Umbilical cord (tissue), 1 donor: ENCODE measurements at regions not wholly inside any gene's neighbourhood (a gene's known extent, or its start where the extent isn't known, plus 50 kb on each side); places are given as distances from the start of the nearest gene placed in this dataset.
"Not testable (repeated sequence)": the region's sequence is repeated elsewhere in the genome, so short reads cannot be mapped to it uniquely, and the experiment has no call there.

ENCODE experiments used
- DNase-seq: peaks from one replicate; pipeline ENCODE4 v3.0.0-alpha.2; 2015; ENCODE audit warnings: low spot score

DNA sequence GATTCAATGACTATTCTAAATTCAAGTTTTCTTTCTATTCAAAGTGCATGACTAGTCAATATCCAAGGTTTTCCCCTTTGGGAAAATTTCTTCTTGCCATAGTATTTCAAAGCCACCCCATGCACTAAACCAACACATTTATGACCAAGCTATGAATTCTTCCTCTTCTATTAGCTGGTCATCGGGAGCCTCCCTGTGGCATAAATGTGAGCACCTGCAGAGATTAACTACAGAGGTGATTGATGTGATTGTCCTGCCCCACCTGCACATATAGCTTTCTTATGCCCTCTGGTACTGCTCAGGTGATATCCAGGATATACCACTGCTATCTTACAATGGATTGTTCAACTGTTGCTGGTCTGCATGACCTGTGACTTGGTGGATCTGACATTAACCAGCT, 694.9 kb downstream of the ZBBX start:
- DNase-seq, result no peak

- DNase-seq, result not testable (repeated sequence)
Observed at GRCh38 chr3:166684077-166684476, 696.0 kb downstream of the ZBBX start.

DNA sequence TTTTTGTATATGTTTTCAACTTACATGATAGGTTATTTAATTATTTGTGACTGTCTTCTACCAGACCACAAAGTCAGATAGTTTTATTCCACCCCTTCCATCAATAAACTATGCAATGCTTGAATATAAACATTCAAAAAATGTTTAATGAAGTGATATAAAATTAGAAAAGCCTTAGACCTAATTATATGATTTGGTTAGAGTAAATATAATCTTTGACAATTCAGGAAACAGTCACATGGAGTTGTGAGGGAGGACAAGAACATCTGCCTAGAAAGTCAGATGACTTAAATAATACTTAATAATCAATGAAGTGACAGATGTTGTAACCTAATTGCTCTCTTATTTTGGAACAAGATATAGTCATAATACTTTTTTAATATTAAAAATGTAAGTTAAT, 710.3 kb downstream of the ZBBX start:
- no peak for DNase-seq

- DNase-seq, result no peak
Observed at GRCh38 chr3:166663194-166663593, 716.9 kb downstream of the ZBBX start.

- no peak for DNase-seq
Observed at GRCh38 chr3:166661621-166662020, 718.5 kb downstream of the ZBBX start.

GRCh38 chr3:166660962-166661361, 719.1 kb downstream of the ZBBX start:
- no peak for DNase-seq

GRCh38 chr3:166637984-166638530, 742.0 kb downstream of the ZBBX start:
- DNase-seq, result no peak

DNA sequence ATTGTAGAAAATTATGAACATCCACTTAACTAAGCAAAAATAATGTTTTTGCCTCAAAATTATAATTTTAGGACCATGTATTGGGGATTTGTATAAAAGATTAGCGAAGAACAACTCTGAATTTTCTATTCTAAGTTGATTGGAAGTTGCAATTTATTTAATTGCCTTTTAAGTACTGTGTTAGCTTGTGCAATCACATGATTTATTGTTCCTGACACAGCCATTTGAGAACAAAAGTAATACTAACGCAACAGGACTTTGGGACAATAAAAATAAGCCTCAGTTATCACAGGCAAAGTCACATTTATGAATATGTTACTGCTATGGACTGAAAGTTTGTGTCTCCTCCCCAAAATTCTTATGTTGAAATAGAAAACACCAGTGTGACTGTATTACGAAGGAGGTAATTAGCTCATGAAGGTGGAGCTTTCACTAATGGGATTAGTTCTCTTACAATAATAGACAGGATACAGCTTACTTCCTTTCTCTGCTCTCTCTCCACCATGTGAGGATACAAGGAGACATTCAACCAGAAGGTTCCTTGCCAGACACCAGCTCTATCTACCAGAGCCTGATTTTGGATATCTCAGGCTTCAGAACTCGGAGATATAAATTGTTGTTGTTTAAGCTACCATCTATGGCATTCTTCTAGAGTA, 745.9 kb downstream of the ZBBX start:
- no peak for DNase-seq

- DNase-seq, result no peak
Observed at GRCh38 chr3:166630190-166630589, 749.9 kb downstream of the ZBBX start.

- DNase-seq, result no peak
Observed at GRCh38 chr3:166613365-166613764, 766.7 kb downstream of the ZBBX start.

DNA sequence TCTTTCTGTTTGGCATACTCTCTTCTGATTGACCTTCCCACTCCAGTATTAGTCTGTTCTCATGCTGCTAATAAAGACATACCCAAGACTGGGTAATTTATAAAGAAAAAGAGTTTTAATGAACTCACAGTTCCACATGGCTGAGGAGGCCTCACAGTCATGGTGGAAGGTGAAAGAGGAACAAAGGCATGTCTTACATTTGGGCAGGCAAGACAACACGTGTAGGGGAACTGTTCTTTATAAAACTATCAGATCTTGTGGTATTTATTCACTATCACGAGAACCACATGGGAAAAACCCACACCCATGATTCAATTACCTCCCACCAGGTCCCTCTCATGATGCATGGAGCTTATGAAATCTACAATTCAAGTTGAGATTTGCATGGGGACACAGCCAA, 767.3 kb downstream of the ZBBX start:
- DNase-seq, result not testable (repeated sequence)

- no peak for DNase-seq
Observed at GRCh38 chr3:166607933-166608521, 770.8 kb upstream of the BCHE start.

DNA sequence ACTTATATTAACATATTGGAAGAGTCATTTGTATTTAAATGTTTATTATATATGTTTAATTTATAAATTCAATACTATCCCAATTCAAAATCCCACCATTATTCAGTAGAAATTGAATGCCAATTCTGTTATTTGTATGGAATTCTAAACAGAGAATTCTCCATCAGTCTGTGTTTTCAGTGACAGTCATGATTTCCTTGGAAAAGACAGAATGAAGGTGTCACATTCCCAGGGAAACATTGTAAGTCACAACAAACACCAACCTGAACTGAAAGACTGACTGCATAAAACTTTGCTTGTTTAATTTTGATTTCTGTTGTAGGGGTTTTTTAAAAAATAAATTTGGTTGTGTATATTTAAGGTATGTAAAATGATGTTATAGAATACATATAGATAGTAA, 769.8 kb upstream of the BCHE start:
- no peak for DNase-seq

DNA sequence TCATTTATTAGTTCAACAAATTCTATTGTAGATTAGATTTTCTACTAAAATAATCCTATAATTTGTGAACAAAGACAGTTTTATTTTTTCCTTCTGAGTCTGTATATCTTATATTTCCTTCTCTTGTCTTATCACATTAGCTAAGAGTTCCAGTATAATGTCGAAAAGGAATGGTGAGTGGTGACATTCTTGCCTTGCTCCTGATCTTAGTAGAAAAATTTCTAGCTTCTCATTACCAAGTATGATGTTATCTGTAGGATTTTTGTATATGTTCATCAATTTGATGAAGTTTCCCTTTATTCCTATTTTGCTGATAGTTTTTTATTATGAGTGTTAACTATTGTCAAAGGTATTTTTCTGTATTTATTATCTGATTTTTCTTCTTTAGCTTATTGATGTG, 756.6 kb upstream of the BCHE start:
- DNase-seq, result no peak

DNA sequence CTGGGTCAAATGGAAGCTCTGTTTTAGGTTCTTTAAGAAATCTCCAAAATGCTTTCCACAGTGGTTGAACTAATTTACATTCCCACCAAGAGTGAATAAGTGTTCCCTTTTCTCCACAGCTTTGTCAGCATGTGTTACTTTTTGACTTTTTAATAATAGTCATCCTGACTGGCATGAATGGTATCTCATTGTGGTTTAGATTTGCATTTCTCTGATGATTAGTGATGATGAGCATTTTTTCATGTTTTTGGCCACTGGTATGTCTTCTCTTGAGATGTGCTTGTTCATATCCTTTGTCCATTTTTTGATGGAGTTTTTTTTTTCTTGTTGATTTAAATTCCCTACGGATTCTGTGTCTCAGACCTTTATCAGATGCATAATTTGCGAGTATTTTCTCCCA, 745.0 kb upstream of the BCHE start:
- no peak for DNase-seq

DNA sequence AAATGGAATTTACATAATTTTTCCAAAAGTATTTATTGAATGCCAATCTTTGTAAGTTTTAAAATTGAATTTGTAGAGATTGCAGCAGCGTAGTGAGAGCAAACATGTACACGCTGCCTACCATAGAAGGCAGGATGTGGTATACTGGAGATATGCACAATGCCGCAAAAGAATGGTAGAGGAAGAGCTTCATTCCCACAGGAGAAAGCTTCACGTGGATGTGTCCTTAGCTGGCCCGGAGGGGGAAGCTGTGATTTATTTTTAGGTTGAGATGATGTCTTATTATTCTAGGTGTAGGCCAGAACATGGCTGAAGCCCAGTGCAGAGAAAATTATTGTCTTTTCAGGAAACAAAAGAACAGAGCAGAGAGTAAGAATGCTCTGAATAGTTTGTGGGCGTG, 743.3 kb upstream of the BCHE start:
- DNase-seq, result no peak

GRCh38 chr3:166575161-166575560, 737.9 kb upstream of the BCHE start:
- no peak for DNase-seq

DNA sequence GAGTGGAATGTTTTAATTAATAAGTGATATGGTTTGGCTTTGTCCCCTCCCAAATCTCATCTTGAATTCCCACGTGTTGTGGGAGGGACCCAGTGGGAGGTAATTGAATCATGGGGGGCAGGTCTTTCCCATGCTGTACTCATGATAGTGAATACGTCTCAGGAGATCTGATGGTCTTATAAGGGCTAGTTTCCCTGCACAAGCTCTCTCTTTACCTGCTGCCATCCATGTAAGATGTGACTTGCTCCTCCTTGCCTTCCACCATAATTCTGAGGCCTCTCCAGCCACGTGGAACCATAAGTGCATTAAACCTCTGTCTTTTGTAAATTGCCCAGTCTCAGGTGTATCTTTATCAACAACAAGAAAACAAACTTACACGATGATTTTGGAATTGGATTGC, 734.5 kb upstream of the BCHE start:
- DNase-seq, result not testable (repeated sequence)

DNA sequence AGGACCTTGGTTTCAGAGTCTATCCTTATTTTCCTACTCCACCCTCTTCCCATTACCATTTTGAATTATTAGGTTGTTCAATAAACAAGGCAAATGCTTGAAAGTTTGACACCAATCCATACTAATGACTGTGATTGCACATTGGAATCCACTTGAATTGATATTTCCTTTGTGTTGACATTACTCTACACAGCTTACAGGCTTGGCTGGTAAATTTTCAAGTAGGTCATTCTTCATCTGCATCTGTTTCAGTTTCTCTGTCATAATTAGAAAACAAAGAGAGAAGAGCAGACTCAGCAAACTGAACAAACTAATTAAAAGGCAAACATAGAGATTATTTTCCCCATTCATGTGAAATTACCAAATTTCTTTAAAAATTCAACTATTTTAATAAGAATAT, 732.9 kb upstream of the BCHE start:
- no peak for DNase-seq

- no peak for DNase-seq
Observed at GRCh38 chr3:166569589-166569988, 732.4 kb upstream of the BCHE start.

DNA sequence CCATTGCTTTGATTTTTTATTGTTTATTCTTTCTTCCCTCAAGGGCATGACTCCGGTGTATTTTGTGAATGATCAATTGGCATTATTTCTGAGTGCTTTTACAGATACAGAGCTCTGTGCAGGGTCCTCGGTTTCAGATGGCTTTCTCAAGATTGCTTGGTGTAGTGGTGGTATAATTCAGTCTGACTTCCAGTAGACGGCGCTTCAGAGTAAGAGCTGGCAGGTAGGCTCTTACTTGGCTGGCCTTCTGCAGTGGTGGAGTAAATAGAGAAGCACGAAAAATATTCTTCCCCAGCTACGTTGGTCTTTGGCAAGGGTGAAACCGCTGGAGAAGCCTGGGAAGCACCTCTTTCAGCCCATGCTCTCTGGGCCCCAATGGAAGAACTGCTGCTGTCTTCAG, 723.0 kb upstream of the BCHE start:
- no peak for DNase-seq

DNA sequence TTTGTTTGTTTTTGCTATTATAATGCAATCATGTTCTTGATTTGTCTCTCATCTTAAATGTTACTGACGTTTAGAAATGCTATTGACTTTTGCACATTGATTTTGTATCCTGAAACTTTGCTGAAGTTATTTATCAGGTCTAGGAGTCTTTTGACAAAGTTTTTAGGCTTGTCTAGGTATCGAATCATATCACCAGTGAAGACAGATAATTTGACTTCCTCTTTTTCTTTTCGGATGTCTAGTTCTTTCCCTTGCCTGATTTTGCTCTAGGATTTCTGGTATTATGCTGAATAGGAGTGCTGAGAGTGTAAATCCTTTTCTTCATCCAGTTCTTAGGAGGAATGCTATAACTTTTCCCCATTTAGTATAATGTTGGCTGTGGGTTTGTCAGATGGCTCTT, 719.7 kb upstream of the BCHE start:
- DNase-seq, result peak; percentile 2

- peak; percentile 87 for DNase-seq
Observed at GRCh38 chr3:166554023-166554422, 716.8 kb upstream of the BCHE start.

DNA sequence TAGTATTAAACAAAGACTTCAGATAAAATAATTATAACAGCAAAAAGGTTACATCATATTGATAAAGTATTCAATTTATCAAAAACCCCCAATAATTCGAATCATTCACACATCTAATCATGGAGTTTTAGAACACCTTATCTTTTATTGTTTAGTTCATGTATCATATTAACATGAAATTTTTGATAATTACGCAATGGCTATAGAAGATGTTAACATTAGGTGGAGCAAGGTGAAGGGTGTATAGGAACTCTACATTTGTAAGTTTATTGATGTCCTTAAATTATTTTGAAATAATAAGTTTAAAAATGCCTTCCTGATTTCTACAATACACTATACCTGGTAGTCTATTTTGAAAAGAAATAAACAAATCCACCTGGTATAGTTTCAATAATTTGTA, 696.5 kb upstream of the BCHE start:
- no peak for DNase-seq
